Medulla oblongata (tissue), 1 donor: ENCODE measurements at regions not wholly inside any gene's neighbourhood (a gene's known extent, or its start where the extent isn't known, plus 50 kb on each side); places are given as distances from the start of the nearest gene placed in this dataset.
"Not testable (repeated sequence)": the region's sequence is repeated elsewhere in the genome, so short reads cannot be mapped to it uniquely, and the experiment has no call there.

Experiments used
- DNase-seq: peaks from one replicate; pipeline ENCODE4 v3.0.0-alpha.2; 2015; ENCODE audit errors: extremely low spot score

- DNase-seq = no peak
These were observed 357.7 kb upstream of the SPRED2 start for GRCh38 chr2:65789923-65790675.

- no peak for DNase-seq
These were observed 356.2 kb upstream of the SPRED2 start for GRCh38 chr2:65788556-65788955.

- no peak for DNase-seq
These were observed 354.4 kb upstream of the SPRED2 start for GRCh38 chr2:65786765-65787164.

DNA sequence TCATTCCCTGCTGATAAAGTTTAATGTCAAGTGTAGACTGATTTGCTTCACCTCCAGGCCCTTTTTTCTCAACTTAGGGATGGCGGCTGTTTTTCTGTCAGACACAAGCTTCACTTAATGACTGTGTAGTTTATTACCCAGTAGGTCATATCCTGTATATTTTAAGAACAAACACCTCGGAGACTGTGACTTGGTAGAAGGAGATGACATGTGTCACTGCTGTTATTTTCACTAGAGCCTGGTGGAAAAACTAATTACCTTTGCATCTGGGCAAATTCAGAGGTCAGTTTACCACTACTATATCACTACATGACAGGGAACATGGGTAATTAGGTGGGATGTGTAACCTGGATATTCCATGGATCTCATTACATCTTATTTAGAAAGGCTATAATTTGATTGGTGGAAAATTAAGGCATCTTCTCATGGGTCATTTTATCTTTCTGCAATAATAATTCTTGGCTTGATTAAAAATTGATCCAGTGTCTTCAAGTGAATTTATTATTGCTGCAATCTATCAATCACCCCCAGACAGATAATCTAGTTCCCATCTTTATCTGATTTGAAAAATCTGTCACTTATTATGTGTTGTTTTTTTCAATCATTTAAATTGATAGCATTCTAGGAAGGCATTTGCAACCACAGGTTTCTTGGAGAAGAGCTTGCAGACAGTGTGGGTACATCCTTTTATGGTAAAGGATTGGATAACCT lies 353.8 kb upstream of the SPRED2 start:
- no peak for DNase-seq

DNA sequence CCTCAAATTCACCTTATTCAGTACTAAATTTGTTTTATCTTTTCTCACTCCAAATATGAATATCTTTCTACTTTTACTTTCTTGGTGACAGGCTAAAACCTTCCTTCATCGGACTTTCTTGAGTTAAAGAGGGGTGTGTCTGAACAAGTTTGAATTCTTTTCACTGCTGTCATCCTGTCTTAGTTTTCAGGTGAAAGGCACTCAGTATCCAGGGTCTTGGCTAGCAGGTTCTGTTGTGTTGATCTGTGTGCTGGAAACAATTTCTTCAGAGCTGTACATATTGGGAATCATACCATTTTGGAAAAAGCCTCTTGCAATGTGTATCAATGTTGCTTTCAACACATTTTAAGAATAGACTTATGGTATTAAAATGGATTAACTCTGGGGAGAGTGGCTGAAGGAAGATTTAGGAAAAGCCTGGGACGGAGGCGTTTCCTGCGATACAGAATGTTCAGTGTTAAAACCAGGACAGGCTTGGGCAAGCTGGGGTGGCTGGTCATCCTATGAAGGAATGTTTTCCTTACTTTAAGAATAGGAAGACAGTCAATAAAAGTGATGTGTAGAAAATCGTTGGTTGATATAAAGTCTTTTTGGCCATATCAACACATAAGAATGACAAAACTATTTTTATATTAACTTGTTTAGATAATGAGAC lies 350.7 kb upstream of the SPRED2 start:
- DNase-seq = no peak

DNA sequence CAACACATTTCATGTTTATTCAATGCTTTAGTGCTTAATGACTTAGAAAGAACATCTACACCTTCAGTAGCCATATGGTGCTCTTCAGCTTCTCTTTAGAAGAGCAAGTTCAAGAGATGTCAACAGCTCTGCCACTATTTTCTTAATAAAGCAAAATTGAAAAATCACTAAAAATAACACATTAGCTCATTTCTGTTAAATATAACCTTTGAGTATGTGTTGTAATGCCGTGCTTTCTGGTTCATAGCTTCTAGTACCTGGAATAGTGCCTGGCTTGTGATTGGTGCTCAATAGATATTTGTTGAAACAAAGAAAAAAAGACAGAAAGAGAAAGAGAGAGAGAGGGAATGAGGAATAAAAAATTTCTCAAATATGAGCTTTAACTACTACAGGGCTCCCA lies 349.8 kb upstream of the SPRED2 start:
- DNase-seq = no peak

DNA sequence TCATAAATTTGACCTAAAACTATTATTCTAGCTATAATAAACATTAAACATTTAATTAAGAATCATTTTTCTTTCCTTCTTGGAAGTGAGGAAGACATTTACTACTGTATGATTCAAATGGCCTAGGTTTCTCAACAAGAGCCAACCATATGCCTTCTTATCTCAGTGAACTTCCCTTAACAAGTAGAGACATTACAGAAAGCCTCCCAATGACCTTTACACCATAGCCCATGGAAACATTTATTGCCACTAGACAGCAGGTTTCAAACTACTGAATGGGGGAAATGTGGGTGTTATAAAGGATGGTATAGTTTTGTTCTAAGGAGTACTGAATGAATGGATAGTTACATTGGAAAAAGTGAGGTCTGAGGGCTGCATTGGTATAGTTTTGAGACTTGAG lies 349.4 kb upstream of the SPRED2 start:
- no peak for DNase-seq

DNA sequence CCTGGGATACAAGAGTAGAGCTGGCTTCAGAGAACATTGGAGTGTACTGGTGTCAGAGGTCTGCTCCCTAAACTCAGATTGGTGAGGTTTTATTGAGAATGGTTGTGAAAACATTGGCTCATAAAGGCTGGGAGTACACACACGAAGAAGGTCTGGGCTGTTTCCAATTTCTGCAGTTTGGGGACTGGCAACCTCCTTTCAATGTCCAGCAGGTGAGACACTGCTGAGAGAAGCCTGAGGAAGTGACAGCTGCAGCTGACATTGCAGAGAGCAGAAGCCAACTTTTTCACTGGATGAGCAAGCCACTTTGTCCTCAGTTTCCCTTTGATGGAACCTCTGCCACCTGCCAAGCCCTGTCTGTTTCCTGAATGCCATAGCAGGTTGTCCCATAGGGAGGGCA lies 346.6 kb upstream of the SPRED2 start:
- DNase-seq = no peak

- no peak for DNase-seq
These were observed 345.7 kb upstream of the SPRED2 start for GRCh38 chr2:65778137-65778536.

DNA sequence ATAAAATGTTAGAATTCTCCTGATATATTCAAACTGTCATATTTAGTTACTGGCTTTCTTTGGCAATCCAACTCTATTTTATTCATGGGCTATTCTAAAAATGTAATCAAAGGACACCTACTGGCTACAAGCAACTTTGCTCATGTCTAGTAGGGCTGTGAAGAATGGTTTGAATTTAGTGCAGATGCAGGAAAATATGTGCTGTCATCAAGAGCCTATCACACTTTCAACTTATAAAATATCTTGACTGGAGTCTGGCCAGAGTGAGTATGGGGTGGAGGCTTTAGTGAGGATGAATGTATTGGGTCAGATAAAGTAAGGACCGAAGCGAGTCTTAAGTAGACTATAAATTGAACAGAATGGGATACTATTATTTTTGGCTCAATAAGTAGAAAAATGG lies 343.4 kb upstream of the SPRED2 start:
- no peak for DNase-seq

DNA sequence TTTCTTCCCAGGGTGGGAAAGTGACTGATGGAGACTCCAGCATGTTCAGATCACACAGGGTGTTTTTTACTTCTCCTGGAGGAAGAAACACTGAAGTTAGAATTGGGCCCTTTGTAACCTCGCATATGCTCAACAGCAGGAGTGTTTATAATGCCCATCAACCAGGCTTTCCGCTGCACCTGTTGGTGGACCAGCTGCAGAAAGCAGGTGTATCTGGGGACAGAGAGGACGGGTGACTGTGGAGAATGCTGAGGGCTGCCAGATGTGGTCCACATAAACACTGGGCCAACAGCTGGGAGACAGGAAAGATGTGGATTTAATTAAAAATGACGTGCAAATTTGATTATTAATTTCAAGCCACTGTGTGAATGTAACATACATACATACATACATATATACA lies 335.5 kb upstream of the SPRED2 start:
- DNase-seq = no peak

GRCh38 chr2:65766768-65767267 lies 334.4 kb upstream of the SPRED2 start:
- DNase-seq = no peak

- no peak for DNase-seq
These were observed 333.0 kb upstream of the SPRED2 start for GRCh38 chr2:65765376-65765775.

- no peak for DNase-seq
These were observed 329.7 kb upstream of the SPRED2 start for GRCh38 chr2:65762068-65762467.

- no peak for DNase-seq
These were observed 321.8 kb upstream of the SPRED2 start for GRCh38 chr2:65754219-65754618.

- no peak for DNase-seq
These were observed 319.0 kb upstream of the SPRED2 start for GRCh38 chr2:65751408-65751807.

DNA sequence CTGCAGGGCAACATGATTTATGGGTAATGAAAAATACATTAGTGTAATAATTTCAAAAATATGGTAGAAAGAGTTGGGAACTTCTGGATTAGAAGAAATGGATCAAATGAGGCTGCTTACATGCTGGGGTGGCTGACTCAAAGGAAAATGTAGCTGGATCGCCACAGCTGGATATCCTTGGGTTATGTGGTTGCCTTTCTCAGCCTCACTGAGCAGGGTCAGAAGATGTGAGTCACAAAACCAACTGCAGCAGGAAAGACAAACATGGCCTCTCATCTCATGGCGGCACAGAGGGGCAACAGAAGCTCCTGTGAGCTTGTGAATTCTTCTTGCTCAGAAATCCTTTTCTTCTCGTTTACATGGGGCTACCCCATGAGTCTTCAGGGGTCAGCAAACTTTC lies 317.1 kb upstream of the SPRED2 start:
- no peak for DNase-seq

DNA sequence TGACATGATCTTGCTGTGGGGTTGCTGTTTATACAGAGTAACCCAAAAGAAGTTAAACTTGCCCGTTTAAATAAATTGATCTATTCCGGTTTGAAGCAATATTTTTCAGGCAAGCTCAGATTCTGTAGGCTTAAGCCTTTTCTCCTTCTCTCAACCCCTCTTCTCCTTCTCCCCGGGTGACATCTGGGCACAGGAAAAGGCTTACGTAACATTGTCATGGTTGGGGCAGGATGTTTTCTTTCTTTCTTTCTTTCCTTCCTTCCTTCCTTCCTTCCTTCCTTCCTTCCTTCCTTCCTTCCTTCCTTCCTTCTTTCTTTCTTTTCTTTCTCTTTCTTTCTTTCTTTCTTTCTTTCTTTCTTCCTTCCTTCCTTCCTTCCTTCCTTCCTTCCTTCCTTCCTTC lies 315.5 kb upstream of the SPRED2 start:
- DNase-seq = not testable (repeated sequence)

DNA sequence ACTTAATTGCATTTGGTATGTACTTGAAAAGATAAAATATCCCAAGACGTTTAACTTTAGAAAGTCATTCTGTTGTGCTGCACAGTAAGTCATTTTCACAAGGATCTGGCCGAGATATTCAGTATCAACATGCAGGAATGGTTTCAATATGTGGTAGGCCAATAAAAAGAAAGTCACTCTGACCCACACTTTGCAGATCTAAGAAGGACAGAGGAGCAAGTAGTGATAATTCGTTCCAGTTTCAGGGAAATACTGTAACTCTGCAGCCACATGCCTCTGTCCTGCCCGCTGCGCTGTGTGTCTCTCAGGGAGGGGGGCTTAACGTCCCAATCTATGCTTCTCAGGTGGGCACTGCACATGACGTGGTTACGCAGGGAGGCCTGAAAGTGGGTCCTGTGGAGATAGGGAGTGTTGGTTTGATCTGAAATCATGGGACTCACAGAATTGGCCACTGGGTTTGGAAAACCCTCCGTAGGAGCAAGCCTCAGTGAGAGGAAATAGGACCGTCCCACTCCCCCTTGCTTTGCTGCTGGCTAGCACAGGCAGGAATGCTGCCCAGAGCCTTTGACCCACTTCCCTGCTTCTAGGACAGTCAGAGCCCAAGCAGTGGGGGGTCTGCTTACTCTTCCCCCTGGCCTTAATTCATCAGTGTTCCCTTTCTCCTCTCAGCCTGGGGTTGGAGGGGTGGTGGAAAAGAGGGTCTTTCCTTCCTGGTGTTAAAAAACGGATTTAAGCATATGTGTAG lies 314.7 kb upstream of the SPRED2 start:
- DNase-seq = peak; percentile 12

- DNase-seq = no peak
These were observed 312.2 kb upstream of the SPRED2 start for GRCh38 chr2:65744477-65745200.

GRCh38 chr2:65742977-65743376 lies 310.6 kb upstream of the SPRED2 start:
- no peak for DNase-seq
